NCI-H510A (cell line): ENCODE measurements at regions not wholly inside any gene's neighbourhood (a gene's known extent, or its start where the extent isn't known, plus 50 kb on each side); places are given as distances from the start of the nearest gene placed in this dataset.
A peak's percentile ranks its signal among the peaks of the same experiment; 100 is the strongest.
"Not testable (repeated sequence)": the region's sequence is repeated elsewhere in the genome, so short reads cannot be mapped to it uniquely, and the experiment has no call there.

ENCODE experiments used
- DNase-seq: peaks from one replicate; lab custom pipeline; 2025; lab: John Stamatoyannopoulos, UW

- DNase-seq: no peak
Observed at GRCh38 chr2:137886083-137886831, 78.0 kb upstream of the HNMT start.

DNA sequence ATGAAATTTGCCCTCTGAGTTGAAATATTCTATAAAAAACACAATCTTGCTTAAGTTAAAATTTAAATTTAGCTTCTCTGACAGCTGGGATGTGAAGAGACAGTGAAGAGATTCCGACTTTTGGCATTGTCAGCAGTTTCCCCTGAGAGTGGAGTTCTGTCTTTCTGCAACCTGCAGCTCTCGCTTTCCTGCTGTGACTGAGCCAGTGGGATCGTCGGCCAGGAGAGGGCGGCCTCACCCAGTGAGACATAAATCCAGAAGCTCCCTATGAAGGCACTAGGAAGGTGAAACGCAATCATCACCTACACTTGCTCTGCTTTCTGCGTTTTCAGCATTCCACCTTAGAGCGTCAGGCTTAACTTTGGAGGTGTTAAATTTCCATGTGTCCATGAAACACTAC lies 75.4 kb upstream of the HNMT start:
- no peak for DNase-seq

GRCh38 chr2:137892739-137893138 lies 71.5 kb upstream of the HNMT start:
- peak; percentile 16 for DNase-seq

DNA sequence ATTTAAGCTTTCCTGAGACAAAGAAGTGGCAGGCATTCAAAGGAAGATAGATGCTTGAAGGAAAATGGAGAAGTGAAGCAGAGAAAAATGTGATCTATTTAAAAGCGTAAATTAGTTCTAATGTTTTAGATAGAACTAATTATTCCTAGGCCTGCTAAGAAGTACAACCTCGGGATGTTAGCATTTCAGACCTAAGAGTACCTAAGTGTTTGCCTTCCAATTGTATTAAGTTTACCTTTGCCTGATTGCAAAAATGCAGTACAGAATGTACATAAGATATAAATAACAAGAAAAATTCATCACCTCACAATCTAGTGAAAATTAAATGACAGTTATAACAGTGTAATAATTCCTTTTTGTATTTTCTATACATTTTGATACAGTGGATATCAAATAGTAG lies 71.1 kb upstream of the HNMT start:
- no peak for DNase-seq

- DNase-seq: no peak
Observed at GRCh38 chr2:137896467-137896866, 67.8 kb upstream of the HNMT start.

- DNase-seq: no peak
Observed at GRCh38 chr2:137897082-137897481, 67.2 kb upstream of the HNMT start.

DNA sequence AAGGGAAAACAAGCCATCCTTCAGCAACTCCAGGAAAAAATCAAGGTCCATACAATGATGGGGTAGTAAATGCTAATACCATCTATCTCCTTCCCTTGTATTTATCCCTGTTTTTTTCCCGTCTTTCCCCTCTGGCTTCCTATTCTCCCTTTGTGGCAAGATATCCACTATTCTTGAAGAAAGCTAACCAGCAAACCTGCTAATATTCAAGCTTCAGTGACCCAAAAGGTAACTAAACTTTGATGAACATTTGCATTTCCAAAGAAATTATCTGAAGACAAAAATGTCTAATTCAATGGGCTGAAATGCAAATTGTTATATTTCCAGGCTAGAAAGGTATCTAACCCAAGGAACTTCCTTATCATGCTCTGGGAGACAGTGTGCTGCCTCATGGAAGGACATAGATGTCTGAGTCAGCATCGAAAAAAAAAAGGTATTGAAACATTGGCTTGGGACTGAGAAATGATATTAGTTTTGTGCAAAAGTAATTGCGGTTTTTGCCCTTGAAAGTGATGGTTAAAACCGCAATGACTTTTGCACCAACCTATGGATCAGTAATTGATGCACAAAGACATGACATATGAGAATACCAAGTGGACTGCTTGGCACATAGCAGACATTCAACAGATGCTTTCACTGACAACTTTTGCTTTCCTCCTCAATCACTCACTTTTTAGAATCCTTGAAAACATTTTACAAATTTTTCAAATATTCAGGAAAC lies 63.7 kb upstream of the HNMT start:
- DNase-seq: no peak

GRCh38 chr2:137910641-137911040 lies 53.6 kb upstream of the HNMT start:
- no peak for DNase-seq

GRCh38 chr2:137912371-137912770 lies 51.9 kb upstream of the HNMT start:
- DNase-seq: no peak

GRCh38 chr2:137913169-137913568 lies 51.1 kb upstream of the HNMT start:
- no peak for DNase-seq

DNA sequence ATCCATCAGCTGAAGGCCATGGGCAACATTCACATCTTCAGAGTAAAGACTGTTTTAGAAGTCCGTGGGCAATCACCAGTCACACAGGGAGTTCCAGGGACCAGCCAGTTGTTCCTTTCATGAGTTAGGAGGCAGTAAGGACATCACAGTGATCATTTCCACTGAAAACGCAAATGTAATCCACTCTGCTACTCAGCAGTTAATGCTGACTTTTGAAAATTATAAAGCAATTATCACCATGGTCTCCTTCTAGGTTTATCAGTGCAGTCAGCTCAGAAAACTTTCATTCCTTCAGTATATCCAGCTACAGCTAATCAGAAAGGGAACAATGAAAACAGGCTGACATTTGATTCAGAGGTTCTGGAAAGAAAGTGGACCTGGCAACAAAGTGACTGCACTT lies 50.6 kb upstream of the HNMT start:
- DNase-seq: not testable (repeated sequence)
